Dermis microvascular lymphatic vessel endothelial cell (primary cell): ENCODE measurements at regions not wholly inside any gene's neighbourhood (a gene's known extent, or its start where the extent isn't known, plus 50 kb on each side); places are given as distances from the start of the nearest gene placed in this dataset.
"Not testable (repeated sequence)": the region's sequence is repeated elsewhere in the genome, so short reads cannot be mapped to it uniquely, and the experiment has no call there.

Source experiments
- DNase-seq, 2 donors: peaks; one replicate each; pipeline versions ENCODE4 v3.0.0 to v3.0.0-alpha.2; 2010; ENCODE audit warnings: low read depth in 2 of 2

DNA sequence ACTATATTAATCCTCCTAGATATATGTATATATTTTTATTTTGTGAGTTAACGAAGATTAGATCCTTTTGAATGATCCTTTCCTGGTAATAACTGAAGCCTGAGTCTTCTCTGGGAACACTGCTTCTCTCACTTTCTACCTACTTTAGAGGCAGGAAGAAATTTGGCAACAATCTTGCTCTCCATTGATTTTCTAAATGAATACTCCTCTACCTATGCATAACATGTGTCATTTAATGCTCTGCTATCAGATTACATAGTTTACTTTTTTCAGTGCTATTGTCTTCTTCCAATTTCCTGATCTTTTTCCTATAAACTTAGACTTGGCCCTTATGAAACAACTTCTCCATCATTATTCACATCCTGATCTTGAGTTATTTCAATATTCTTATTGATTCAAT is 60.4 kb upstream of the PDHA2 start:
- DNase-seq: no peak

DNA sequence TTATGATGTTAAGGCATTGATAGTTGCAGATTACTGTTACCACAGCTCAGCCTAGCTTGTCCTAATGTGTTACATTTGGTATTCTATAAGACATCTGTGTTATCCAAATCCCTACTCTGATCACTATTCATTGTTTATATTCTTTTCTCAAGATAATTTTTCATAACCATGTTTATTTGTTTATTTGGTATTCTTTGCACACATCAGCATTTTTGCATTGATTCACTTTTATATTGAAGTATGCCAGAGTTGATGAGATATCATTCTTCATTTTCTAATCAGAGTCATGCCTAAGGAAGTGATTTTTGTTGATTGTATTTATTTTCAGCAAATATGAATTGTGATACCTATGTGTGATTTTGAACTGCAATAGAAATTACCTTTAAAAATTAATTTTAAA is 61.2 kb upstream of the PDHA2 start:
- no peak for DNase-seq

DNA sequence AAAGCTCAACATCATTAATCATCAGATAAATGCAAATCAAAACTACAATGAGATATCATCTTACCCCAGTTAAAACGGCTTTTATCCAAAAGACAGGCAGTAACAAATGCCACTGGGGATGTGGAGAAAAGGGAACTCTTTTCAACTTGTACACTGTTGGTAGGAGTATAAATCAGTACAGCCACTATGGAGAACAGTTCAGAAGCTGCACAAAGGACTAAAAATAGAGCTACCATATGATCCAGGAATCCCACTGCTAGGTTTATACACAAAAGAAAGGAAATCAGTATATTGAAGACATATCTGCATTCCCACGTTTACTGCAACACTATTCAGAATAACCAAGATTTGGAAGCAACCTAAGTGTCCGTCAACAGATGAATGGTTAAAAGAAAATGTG is 69.3 kb upstream of the PDHA2 start:
- DNase-seq: not testable (repeated sequence)

DNA sequence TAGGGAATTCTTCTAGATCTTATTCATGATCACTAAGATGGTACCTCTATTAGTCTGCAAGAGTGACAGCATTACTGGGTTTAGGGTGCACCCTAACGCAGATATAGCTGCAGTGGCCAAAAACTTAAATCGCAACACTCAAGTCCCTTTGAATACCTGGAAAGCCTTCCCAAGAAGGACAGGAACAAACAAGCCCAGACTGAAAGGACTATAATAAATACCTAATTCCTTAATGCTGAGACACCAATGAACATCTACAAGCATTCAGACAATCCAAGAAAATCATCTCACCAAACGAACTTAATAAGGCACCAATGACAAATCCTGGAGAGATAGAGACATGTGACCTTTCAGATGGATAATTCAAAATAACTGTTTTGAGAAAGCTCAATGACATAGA is 74.9 kb upstream of the PDHA2 start:
- DNase-seq: no peak

DNA sequence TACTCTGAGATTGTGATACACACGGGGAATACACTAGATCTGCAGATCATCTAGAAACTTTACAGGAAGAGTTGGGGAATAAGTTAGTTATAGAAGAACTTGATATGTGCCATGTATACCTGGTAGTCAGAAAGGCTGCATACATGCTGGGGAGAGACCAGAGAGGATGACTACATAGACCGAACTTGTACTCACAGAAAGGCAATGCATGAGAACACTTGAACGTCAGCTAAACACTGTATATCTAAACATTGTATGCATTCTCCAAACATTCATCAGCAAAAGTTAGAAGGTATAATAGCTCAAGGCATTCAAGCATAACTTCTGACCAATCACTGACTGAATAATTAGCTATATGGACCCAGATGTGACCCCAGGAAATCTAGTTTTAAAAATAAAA is 78.0 kb upstream of the PDHA2 start:
- no peak for DNase-seq

DNA sequence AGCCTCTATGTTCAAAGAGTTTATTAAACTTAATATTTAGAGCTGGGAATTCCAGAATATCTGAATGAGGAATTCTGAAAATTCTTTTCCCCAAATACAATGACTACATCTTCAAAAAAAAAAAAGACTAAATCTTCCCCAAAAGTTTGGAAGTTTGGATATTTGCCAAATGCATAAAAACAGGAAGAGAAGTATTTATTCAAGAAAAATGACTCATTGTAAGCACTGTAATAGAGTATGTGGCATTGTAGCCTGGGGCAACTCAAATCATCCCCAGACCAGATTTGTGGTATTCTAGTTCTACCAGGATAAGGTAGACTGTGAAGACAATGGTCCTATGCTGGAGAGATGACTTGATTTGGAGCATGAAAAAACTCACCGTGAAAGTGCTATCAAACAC is 78.5 kb upstream of the PDHA2 start:
- DNase-seq: peak in 1 of 2 donors; percentile 50

DNA sequence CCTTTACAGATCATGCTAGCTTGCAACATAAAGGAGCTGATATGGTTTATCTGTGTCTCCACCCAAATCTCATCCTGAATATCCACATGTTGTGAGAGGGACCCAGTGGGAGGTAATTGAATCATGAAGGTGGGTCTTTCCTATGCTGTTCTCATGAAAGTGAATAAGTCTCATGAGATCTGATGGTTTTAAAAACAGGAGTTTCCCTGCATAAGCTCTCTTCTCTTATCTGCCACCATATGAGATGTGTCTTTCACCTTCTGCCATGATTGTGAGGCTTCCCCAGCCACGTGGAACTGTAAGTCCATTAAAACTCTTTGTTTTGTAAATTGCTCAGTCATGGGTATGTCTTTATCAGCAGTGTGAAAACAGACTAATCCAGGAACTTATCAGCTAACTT is 79.2 kb upstream of the PDHA2 start:
- not testable (repeated sequence) for DNase-seq

DNA sequence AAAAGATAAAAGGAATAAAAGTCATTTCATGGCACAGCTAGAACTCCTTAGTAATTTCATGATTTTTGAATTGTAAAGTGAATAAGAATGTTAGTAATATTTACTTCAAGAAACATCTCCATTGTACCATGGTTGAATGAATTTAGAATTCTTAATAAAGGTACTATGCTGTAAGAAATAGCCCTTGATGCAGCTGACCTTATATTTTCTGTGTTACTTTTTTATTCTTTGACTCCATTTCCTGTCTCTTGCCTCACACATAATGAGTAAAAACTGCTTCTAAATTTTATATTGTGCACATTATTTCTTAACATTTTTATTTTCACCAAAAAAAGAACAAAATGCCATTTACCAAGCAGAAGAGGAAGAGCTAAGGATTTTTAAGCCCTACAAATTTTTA is 81.9 kb upstream of the PDHA2 start:
- DNase-seq: peak in 1 of 2 donors; percentile 2

DNA sequence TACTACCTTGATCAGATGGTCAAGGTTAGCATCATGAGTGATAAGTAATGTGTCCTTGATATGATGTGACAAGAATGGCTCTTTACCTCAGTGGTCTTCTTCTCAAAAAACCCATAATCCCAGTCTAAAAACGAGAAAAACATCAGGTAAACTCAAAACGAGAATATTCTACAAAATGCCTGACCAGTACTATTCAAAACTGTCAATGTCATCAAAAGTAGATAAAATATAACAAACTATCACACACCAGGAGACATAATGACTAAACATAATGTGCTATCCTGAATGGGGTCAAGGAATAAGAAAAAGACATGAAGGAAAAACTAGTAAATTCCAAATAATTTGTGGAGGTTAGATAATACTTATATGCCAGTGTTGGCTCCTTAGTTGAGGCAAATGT is 85.2 kb upstream of the PDHA2 start:
- no peak for DNase-seq

DNA sequence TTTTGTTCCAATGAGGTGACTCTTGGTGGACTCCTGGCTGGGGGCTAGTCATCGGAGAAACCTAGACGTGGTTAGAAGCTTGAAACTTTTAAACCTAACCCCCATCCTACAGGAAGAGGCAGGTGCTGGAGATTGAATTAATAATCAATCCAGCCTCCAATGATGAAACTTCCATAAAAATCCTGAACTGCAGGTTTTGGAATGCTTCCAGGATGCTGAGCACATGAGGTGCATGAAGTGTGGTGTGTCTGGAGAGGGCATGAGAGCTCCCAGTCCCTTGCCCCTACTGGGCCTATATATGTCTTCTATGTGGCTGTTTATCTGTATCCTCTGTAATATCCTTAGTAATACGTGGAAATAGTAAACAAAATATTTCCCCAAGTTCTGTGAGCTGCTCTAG is 90.7 kb upstream of the PDHA2 start:
- no peak for DNase-seq

DNA sequence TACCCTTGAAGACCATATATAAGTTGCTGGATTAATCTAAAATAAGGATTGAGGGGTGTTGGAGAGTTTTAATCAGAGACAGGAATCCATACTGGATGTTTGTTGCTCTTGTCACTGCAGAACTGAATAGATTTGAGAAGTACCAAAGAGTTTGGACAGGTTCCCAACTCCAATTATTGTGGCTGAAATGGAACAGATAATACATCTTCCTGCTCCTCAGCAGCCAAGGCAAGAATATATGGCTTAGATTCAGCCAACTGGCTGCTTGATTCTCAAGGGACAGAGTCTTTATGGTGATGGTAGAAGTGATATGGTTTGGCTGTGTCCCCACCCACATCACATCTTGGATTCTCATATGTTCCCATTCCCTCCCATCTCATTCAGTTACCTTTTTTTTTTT is 97.0 kb upstream of the PDHA2 start:
- no peak for DNase-seq

DNA sequence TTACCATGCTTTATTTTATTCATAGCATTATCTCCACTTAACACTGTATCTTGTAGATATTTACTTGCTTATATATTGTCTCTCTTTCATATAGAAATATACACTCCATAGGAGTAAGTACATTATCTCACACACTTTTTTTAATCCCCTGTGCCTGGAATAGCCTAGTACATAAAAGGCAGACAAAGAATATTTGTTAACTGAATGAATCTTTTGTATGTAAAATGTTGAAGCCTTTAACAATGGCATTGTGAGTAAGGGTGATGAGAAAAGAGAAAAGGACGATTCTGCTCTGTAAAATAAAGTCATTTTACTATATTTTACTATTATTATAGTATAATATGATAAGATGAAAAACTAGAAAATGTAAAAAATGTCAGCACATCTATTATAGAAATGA is 97.7 kb upstream of the PDHA2 start:
- no peak for DNase-seq

DNA sequence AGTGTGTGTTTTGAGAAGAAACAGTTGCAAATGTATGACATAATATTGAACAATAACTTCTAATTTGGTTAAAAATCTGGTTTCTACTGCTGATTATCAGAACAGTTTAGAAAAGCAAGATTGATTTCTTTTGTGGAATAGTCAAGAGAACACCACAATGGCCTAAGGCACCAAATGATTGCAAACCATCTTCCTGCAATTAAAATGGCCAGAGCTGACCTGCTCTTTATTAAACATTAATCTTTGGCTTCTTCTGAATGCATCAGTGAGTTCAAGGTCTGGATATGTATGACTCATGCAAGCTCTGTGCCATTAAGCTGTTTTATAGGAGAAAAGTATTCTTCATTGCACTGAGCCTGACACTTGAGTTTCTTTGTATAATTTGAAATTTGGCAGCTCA is 107.8 kb upstream of the PDHA2 start:
- DNase-seq: no peak

DNA sequence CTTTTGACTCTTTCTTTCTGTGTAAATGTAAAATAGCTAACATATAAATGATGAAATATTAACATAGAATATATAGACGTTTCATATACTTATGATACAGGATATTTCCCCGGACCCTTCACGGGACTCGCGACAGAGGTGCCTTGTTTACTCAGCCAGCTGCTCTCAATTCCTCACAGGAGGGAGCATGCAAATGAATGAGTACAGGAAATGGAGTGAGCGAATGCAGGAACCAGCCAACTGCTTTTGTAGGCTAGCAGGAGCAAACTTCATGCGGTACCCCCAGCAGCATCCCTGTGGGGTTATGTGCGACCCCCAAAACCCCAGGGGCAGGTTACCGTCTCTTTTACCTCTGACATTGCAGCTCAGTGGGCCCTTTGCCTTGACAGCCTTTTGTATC is 110.3 kb upstream of the PDHA2 start:
- DNase-seq: no peak

DNA sequence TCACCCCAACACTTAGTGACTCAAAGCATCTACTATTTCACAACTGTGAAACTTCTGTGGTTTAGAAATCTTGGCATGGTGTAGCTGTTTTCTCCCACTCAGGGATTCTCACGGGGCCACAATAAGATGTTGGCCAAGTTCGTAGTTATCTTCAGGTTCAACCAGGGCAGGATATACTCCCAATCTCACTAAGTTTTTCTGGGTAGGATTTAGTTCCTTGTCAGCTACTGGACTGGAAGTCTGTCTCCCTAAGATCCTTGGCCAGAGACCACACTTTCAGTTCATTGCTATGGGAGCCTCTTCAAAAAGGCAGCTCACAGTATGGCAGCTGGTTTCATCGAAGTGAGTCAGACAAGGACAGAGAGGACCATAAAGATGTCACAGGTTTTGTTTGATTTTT is 111.7 kb upstream of the PDHA2 start:
- DNase-seq: no peak

DNA sequence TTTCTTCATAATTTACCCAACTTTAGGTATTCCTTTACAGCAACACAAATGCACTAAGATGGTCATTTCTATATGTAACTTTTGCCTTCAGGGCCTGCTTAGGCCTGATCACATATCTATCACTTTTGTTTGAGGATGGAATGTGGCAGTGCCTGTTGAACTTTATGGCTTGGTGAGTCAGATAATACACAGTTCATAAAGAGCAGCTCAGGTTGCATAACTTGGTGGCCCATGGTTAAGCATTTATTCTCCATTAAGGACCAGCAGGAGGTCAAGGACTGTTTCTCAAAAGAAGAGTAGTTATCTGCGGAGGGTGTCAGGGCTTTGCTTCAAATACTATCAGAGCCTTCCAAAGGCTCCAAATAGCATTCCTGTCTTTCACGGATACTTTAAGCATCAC is 124.1 kb upstream of the PDHA2 start:
- DNase-seq: no peak

DNA sequence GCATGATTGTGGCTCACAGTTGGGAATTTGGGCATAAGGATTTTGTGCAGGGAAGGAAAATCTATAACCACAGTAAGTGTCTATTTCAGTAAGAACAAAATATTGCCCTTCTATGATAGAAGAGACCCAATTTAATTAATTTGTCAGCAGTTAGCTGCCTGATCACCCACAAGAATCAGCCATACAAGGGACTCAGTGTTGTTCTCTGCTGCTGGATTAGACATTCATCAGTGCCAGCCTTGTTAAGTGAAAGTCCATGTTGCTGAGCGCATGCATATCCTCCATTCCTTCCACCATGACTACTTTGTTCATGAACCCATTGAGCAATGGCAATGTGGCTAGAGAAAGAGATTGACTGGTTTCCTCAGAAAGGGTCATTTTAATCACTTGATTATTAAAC is 125.3 kb upstream of the PDHA2 start:
- DNase-seq: no peak

DNA sequence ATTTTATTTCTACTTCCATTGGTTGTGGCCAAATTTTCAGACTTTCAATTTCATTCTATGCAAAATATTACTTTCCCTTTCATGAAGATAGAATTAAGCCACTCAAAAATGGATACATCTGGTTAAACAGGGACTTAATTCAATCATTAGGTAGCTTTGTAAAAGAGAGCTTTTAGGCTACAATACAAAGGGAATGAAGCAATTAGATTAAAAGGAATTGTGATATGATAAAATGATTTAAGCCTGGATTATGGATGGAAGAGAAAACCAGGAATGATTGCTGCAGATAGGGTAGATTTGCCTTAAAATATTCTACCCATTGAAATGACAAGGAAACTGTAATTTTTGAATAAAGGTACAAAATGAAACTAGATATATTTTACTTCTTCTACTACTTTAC is 134.6 kb upstream of the PDHA2 start:
- DNase-seq: no peak

DNA sequence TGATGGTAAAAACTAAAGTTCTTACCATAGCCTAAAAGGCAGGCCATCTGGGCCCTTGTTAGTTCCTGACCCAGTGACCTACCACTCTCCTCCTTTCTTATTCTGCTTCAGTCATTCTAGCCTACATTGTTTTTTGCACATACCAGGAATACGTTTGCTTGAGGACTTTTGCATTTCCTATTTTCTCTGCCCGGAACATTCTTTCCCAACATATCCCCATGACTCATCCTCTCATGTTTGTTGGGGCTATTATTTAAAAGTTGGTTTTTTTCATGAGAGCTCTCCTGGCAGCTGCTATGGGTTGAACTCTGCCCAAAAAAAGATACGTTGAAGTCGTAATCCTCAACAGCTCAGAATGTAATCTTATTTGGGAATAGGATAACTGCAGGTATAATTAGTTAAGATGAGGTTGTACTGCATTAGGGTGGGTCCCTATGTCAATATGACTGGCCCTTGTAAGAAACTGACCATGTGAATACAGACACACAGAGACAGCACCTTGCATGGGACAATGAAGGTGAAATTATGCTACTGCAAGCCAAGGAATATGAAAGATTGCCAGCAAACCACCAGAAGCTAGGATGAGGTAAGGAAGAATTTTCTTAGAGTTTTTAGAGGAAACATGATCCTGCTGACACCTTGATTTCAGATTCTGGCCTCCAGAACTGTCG is 138.3 kb upstream of the PDHA2 start:
- DNase-seq: peak in 1 of 2 donors; percentile 48

DNA sequence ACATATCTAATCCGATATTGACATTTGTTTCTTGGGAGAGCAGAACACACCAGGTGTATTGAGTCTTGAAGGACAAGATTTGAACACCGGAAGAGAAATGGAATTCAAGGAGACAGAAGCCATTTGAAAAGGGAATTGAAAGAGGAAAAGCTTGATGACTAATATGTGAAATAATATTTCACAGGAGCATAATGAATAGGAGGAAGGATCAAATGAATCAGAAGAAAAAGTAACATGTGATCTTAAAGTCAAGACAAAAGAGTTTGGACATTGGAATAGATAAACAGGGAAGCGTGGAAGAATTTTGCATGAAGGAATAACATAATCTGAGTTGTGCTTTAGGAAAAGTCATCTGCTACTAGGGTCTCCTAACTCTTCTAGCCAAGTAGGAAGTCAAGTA is 145.5 kb upstream of the PDHA2 start:
- DNase-seq: peak in 1 of 2 donors; percentile 30

DNA sequence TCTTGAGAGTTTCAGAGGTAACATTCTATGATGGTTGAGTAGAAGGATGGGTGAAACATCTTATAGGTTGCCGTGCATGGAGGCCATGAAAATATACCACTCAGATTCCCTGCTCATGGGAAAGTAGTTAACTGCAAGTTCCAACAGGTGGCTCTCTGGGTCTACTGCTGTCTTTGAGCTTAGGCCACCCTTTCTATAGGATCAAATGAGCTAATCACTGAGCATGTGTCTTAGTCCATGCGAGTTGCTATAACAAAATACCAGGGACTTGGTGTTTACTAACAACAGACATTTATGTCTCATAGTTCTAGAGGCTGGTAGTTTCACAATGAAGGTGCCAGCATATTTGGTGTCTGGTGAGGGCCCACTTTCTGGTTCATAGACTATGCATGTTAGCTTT is 144.8 kb upstream of the UNC5C start:
- peak in 1 of 2 donors; percentile 42 for DNase-seq

DNA sequence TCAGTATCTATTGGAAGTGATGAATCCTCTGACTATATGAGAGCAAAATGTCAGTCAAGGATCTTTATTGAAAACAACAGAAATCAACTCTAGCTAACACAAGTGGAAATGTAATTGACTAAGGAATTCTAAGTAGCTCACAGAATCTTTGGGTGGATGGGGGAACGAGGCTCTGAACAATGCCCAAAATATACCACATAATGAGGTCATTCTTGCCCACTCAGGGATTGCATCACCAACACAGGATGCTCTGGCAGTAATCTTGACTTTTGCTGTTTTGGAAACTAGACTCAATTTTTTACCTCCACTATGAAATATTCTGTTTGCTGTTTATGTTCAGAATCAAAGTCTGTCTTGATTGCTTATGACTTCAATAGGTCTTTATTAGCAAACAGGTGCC is 127.4 kb upstream of the UNC5C start:
- no peak for DNase-seq

DNA sequence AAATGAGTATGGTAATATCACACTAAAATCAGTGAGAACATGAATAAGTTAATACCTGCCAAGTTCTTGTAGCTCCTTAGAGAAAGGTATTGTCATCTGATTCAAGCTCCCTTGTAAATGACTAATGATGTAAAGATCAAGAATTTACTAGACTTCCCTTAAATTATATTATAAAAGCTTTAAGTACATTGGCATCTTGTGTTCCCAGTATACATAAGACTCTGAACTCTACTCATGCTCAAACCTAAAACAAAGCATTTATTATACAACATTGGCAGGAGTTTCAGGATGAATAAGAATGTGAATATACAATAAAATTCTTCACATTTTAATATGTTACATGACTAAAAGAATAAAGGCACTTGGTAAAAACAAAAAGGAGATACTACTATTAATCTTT is 126.8 kb upstream of the UNC5C start:
- no peak for DNase-seq

DNA sequence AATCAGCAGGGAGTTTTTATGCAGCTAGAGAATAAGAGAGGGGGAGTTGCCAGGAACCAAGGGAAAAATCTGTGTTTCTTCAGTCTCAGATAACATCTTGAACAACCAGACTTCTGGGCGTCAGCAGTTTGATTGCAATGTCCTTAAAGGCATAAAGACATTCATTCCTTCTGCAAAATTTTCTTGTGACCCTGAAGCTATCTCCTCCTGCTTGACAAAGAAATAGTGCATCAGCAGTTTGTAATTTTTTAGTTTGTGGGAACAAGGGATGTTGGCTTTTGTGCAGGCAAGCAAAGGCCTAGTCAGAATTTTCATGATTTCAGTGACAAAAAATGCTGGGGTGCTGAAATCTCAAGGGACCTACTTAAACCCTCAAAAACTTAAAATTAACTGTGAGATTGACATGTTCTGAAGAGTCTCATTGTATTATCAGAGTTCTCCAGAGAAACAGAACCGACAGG is 125.8 kb upstream of the UNC5C start:
- no peak for DNase-seq
